Endodermal cell (in vitro differentiated cells): ENCODE measurements at regions not wholly inside any gene's neighbourhood (a gene's known extent, or its start where the extent isn't known, plus 50 kb on each side); places are given as distances from the start of the nearest gene placed in this dataset.
A peak's percentile ranks its signal among the peaks of the same experiment; 100 is the strongest.

Experiments used
- DNase-seq: peaks from one replicate; pipeline ENCODE4 v3.0.0-alpha.2; 2017
- H3K27ac ChIP-seq: 2 replicates; pipeline ENCODE4 v1.5.1; 2013; ENCODE audit warnings: mild to moderate bottlenecking, low read depth, low read length, moderate library complexity
- H3K27me3 ChIP-seq: 2 replicates; pipeline ENCODE4 v1.6.1; 2013; ENCODE audit warnings: mild to moderate bottlenecking, low read length, moderate library complexity; ENCODE audit not compliant: insufficient read depth, control insufficient read depth, poor library complexity, severe bottlenecking
- H3K36me3 ChIP-seq: 2 replicates; pipeline ENCODE4 v1.7.0; 2013; ENCODE audit warnings: mild to moderate bottlenecking, low read length, moderate library complexity; ENCODE audit not compliant: control insufficient read depth, insufficient read depth
- H3K4me1 ChIP-seq: one replicate; pipeline ENCODE4 v1.7.0; 2013; ENCODE audit warnings: low read length; ENCODE audit not compliant: control insufficient read depth, insufficient read depth
- H3K4me3 ChIP-seq: 2 replicates; pipeline ENCODE4 v1.5.1; 2013; ENCODE audit warnings: mild to moderate bottlenecking, low read length, moderate library complexity
- H3K9ac ChIP-seq: 2 replicates; pipeline ENCODE4 v1.6.1; 2013; ENCODE audit warnings: mild to moderate bottlenecking, low read length, moderate library complexity; ENCODE audit not compliant: poor library complexity, severe bottlenecking; ENCODE audit errors: extremely low read depth
- H3K9me3 ChIP-seq: 2 replicates; pipeline ENCODE4 v1.6.1; 2013; ENCODE audit warnings: mild to moderate bottlenecking, low read length, moderate library complexity; ENCODE audit not compliant: control insufficient read depth
- H3K27ac Mint-ChIP-seq: 2 replicates; pipeline ENCODE4 v1.8.0; 2020; ENCODE audit warnings: mixed read lengths
- H3K27me3 Mint-ChIP-seq: 2 replicates; pipeline ENCODE4 v1.8.0; 2021; ENCODE audit warnings: mild to moderate bottlenecking, mixed read lengths; ENCODE audit not compliant: insufficient read depth
- H3K36me3 Mint-ChIP-seq: 2 replicates; pipeline ENCODE4 v1.8.0; 2020; ENCODE audit warnings: low read depth, mixed read lengths
- H3K4me1 Mint-ChIP-seq: 2 replicates; pipeline ENCODE4 v1.8.0; 2020; ENCODE audit warnings: mixed read lengths
- H3K4me3 Mint-ChIP-seq: 2 replicates; pipeline ENCODE4 v1.8.0; 2020; ENCODE audit warnings: mild to moderate bottlenecking, moderate library complexity, mixed read lengths
- H3K9me3 Mint-ChIP-seq: 2 replicates; pipeline ENCODE4 v1.8.0; 2020; ENCODE audit warnings: mild to moderate bottlenecking, mixed read lengths
- TF ChIP-seq, protein P1 (sequence below): fragments of 200-600 bp; sonication (generic); conservative IDR thresholded peaks from 2 replicates; pipeline ENCODE4 v1.5.0; 2021; ENCODE audit warnings: antibody characterized with exemption, mild to moderate bottlenecking

DNA sequence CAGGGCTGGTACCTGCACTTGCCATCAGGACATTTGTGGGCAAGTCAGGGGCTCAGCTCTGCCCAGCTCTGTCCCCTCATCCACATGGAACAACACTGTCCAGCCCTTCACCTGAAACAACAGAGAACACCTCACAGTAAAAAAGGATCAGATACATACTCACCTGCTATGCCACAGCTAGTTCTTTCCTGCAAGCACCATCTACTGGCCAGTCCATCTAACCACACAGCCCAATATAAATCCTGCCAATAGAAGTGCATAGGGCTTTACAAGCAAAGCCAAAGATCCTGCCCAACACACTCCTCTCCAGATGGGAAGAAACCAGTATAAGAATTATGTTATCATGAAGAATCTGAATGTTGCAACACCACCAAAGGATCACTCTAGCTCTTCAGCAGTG, 52.2 kb upstream of the GALNT13 start:
- Histone ChIP-seq H3K9me3 (no peaks in the 10 kb centered on the region), H3K27me3 (no peaks in the 10 kb centered on the region), H3K9ac (no peak overlapping the region), H3K27ac (no peak overlapping the region), H3K4me1 (no peaks in the 10 kb centered on the region), H3K36me3 (no peaks in the 10 kb centered on the region), H3K4me3 (no peak overlapping the region)
- TF ChIP-seq, protein P1, sequence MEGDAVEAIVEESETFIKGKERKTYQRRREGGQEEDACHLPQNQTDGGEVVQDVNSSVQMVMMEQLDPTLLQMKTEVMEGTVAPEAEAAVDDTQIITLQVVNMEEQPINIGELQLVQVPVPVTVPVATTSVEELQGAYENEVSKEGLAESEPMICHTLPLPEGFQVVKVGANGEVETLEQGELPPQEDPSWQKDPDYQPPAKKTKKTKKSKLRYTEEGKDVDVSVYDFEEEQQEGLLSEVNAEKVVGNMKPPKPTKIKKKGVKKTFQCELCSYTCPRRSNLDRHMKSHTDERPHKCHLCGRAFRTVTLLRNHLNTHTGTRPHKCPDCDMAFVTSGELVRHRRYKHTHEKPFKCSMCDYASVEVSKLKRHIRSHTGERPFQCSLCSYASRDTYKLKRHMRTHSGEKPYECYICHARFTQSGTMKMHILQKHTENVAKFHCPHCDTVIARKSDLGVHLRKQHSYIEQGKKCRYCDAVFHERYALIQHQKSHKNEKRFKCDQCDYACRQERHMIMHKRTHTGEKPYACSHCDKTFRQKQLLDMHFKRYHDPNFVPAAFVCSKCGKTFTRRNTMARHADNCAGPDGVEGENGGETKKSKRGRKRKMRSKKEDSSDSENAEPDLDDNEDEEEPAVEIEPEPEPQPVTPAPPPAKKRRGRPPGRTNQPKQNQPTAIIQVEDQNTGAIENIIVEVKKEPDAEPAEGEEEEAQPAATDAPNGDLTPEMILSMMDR, result peak; percentile 78
- Mint-ChIP-seq H3K27ac (no peak overlapping the region), H3K4me1 (peaks cover 8% of the 10 kb centered on the region), H3K9me3 (no peaks in the 10 kb centered on the region), H3K4me3 (no peak overlapping the region), H3K36me3 (no peaks in the 10 kb centered on the region), H3K27me3 (no peaks in the 10 kb centered on the region)
- DNase-seq, result peak; percentile 69
